ENCODE measurements at regions not wholly inside any gene's neighbourhood (a gene's known extent, or its start where the extent isn't known, plus 50 kb on each side); places are given as distances from the start of the nearest gene placed in this dataset.
A peak's percentile ranks its signal among the peaks of the same experiment; 100 is the strongest.

DNA sequence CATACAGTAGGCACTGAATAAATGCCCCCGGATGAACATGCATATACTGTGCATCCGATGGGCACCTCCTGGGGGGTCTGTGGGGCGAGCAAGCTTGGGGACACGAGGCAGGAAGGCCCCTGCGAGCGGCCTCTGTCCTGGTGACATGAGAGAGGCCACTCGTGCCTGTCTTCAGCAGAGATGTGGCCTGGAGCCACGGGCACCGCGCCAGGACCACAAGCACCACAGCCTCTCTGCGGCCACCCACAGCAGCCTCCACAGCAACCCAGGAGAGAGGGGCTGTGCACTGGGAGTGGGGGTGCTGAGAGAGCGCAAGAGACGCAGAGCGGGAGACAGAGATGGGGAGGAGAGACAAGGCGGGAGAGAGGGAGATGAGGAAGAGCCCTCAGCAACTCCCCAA lies 118.5 kb downstream of the RFLNA start:
- Mint-ChIP-seq H3K27ac (peak overlapping the region in 1 of 2 donors; percentile 72), H3K4me3 (no peak overlapping the region), H3K27me3 (ENCODE audit: low read depth in 2 of 2) (no peaks in the 10 kb centered on the region), H3K9me3 (no peaks in the 10 kb centered on the region), H3K36me3 (no peaks in the 10 kb centered on the region), H3K4me1 (peaks cover 4 to 48% of the 10 kb centered on the region in 2 donors)
- Histone ChIP-seq H3K36me3 (ENCODE audit: control insufficient read depth, insufficient read depth, low read length) (peaks cover 18% of the 10 kb centered on the region), H3K4me1 (ENCODE audit: control insufficient read depth, insufficient read depth, low read length) (no peaks in the 10 kb centered on the region), H3K27ac (ENCODE audit: low read length) (no peak overlapping the region), H3K27me3 (ENCODE audit: control insufficient read depth, insufficient read depth, low read length) (no peaks in the 10 kb centered on the region), H3K9me3 (ENCODE audit: control insufficient read depth, insufficient read depth, low read length) (no peaks in the 10 kb centered on the region), H3K4me3 (ENCODE audit: low read length) (no peak overlapping the region)
- intact Hi-C loops (cut with micrococcal nuclease), result no loop called here
- WGBS (ENCODE audit: insufficient coverage), result 84% methylated on average over 11 of the region's 15 CpGs
- DNase-seq (no peak), ATAC-seq (no peak)
- no peak for TF ChIP-seq CTCF (IDR thresholded peaks at IDR 0.05)

GRCh38 chr12:124412646-124413015 lies 117.7 kb downstream of the RFLNA start:
- Mint-ChIP-seq H3K27ac (no peak overlapping the region), H3K27me3 (ENCODE audit: low read depth in 2 of 2) (no peaks in the 10 kb centered on the region), H3K4me1 (peaks cover 4 to 48% of the 10 kb centered on the region in 2 donors), H3K36me3 (no peaks in the 10 kb centered on the region), H3K4me3 (no peak overlapping the region), H3K9me3 (no peaks in the 10 kb centered on the region)
- ATAC-seq (no peak), DNase-seq (no peak)
- peaks cover 17% of the 10 kb centered on the region for H3K36me3 ChIP-seq (ENCODE audit: control insufficient read depth, insufficient read depth, low read length)
- intact Hi-C loops (cut with micrococcal nuclease), result no loop called here
- TF ChIP-seq CTCF (IDR thresholded peaks at IDR 0.05), result no peak
- no peak overlapping the region for H3K27ac ChIP-seq (ENCODE audit: low read length)
- H3K27me3 ChIP-seq (ENCODE audit: control insufficient read depth, insufficient read depth, low read length), result no peaks in the 10 kb centered on the region
- no peaks in the 10 kb centered on the region for H3K9me3 ChIP-seq (ENCODE audit: control insufficient read depth, insufficient read depth, low read length)
- 96% methylated on average over 13 of the region's 13 CpGs for WGBS (ENCODE audit: insufficient coverage)
- H3K4me3 ChIP-seq (ENCODE audit: low read length), result no peak overlapping the region
- H3K4me1 ChIP-seq (ENCODE audit: control insufficient read depth, insufficient read depth, low read length), result no peaks in the 10 kb centered on the region

GRCh38 chr12:124411953-124412645 lies 117.2 kb downstream of the RFLNA start:
- Histone ChIP-seq H3K36me3 (ENCODE audit: control insufficient read depth, insufficient read depth, low read length) (peaks cover 16% of the 10 kb centered on the region), H3K4me3 (ENCODE audit: low read length) (no peak overlapping the region), H3K4me1 (ENCODE audit: control insufficient read depth, insufficient read depth, low read length) (no peaks in the 10 kb centered on the region), H3K27me3 (ENCODE audit: control insufficient read depth, insufficient read depth, low read length) (no peaks in the 10 kb centered on the region), H3K9me3 (ENCODE audit: control insufficient read depth, insufficient read depth, low read length) (no peaks in the 10 kb centered on the region), H3K27ac (ENCODE audit: low read length) (no peak overlapping the region)
- 89% methylated on average over 22 of the region's 22 CpGs for WGBS (ENCODE audit: insufficient coverage)
- H3K4me3 Mint-ChIP-seq, result no peak overlapping the region
- H3K27ac Mint-ChIP-seq, result no peak overlapping the region
- H3K4me1 Mint-ChIP-seq, result peaks cover 7 to 46% of the 10 kb centered on the region in 2 donors
- no peaks in the 10 kb centered on the region for H3K9me3 Mint-ChIP-seq
- DNase-seq, result no peak
- H3K27me3 Mint-ChIP-seq (ENCODE audit: low read depth in 2 of 2), result no peaks in the 10 kb centered on the region
- no peak for TF ChIP-seq CTCF (IDR thresholded peaks at IDR 0.05)
- intact Hi-C loops (cut with micrococcal nuclease), result no loop called here
- no peaks in the 10 kb centered on the region for H3K36me3 Mint-ChIP-seq
- ATAC-seq, result no peak

DNA sequence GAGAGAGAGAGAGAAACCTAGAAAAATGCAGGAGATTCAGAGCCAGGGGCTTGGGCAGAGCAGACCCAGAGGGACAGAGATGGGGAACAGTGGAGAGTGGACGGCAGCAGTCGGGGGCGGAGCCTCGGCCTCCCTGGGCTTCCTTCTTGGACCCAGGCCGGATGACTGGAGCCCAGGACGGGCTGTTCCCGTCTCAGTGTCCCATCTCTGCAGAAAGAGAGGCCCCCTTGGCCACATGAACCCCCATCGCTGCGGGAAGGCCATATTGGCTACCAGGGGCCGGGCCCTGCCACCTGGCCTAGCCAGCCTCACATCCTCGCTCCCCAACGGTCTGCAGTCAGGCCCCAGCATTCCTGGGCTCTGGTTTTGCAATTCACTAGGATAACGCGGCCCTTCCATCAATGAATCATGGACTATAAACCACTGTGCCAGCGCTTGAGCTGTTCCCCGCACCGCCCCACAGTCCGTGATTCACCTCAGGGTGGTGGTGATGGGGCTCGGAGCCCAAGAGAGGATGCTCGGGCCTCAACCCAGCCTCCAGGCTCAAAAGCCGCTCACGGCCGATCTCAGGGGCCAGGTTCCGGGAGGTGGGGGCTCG lies 116.5 kb downstream of the RFLNA start:
- Histone ChIP-seq H3K36me3 (ENCODE audit: control insufficient read depth, insufficient read depth, low read length) (peaks cover 12% of the 10 kb centered on the region), H3K4me1 (ENCODE audit: control insufficient read depth, insufficient read depth, low read length) (no peaks in the 10 kb centered on the region), H3K27me3 (ENCODE audit: control insufficient read depth, insufficient read depth, low read length) (no peaks in the 10 kb centered on the region), H3K27ac (ENCODE audit: low read length) (no peak overlapping the region), H3K4me3 (ENCODE audit: low read length) (no peak overlapping the region), H3K9me3 (ENCODE audit: control insufficient read depth, insufficient read depth, low read length) (no peaks in the 10 kb centered on the region)
- ATAC-seq, result no peak
- Mint-ChIP-seq H3K27ac (peak overlapping the region in 1 of 2 donors; percentile 39), H3K36me3 (no peaks in the 10 kb centered on the region), H3K4me3 (no peak overlapping the region), H3K4me1 (peaks cover 11 to 49% of the 10 kb centered on the region in 2 donors), H3K9me3 (no peaks in the 10 kb centered on the region), H3K27me3 (ENCODE audit: low read depth in 2 of 2) (no peaks in the 10 kb centered on the region)
- 95% methylated on average over 25 of the region's 25 CpGs for WGBS (ENCODE audit: insufficient coverage)
- DNase-seq, result no peak
- intact Hi-C loops (cut with micrococcal nuclease), result no loop called here
- TF ChIP-seq CTCF (IDR thresholded peaks at IDR 0.05), result no peak
